ENCODE measurements at regions not wholly inside any gene's neighbourhood (a gene's known extent, or its start where the extent isn't known, plus 50 kb on each side); places are given as distances from the start of the nearest gene placed in this dataset.

GRCh38 chr2:7774481-7774880 lies 857.3 kb downstream of the RNF144A start:
- DNase-seq, result no peak

- no peak for DNase-seq
These were observed 860.5 kb downstream of the RNF144A start for GRCh38 chr2:7777668-7778067.

GRCh38 chr2:7780321-7780720 lies 863.1 kb downstream of the RNF144A start:
- no peak for DNase-seq

GRCh38 chr2:7785700-7786099 lies 868.5 kb downstream of the RNF144A start:
- DNase-seq, result no peak

- no peak for DNase-seq
These were observed 871.5 kb downstream of the RNF144A start for GRCh38 chr2:7788736-7789135.

GRCh38 chr2:7792031-7792651 lies 874.9 kb downstream of the RNF144A start:
- DNase-seq, result no peak

GRCh38 chr2:7795778-7796563 lies 878.8 kb downstream of the RNF144A start:
- no peak for DNase-seq

- DNase-seq, result no peak
These were observed 881.8 kb upstream of the ID2 start for GRCh38 chr2:7800031-7800430.

- no peak for DNase-seq
These were observed 880.6 kb upstream of the ID2 start for GRCh38 chr2:7801212-7801611.

GRCh38 chr2:7803515-7803914 lies 878.3 kb upstream of the ID2 start:
- DNase-seq, result no peak

- no peak for DNase-seq
These were observed 872.2 kb upstream of the ID2 start for GRCh38 chr2:7809640-7810039.

- DNase-seq, result no peak
These were observed 870.8 kb upstream of the ID2 start for GRCh38 chr2:7811073-7811472.

- no peak for DNase-seq
These were observed 869.4 kb upstream of the ID2 start for GRCh38 chr2:7812231-7812995.

- DNase-seq, result no peak
These were observed 868.1 kb upstream of the ID2 start for GRCh38 chr2:7813541-7814292.

GRCh38 chr2:7815726-7816125 lies 866.1 kb upstream of the ID2 start:
- DNase-seq, result no peak

GRCh38 chr2:7816233-7816632 lies 865.6 kb upstream of the ID2 start:
- no peak for DNase-seq

GRCh38 chr2:7816944-7817343 lies 864.9 kb upstream of the ID2 start:
- no peak for DNase-seq

GRCh38 chr2:7819316-7819715 lies 862.5 kb upstream of the ID2 start:
- no peak for DNase-seq

- no peak for DNase-seq
These were observed 862.0 kb upstream of the ID2 start for GRCh38 chr2:7819850-7820249.

GRCh38 chr2:7824211-7824610 lies 857.6 kb upstream of the ID2 start:
- no peak for DNase-seq

GRCh38 chr2:7825591-7826312 lies 856.1 kb upstream of the ID2 start:
- DNase-seq, result peak; percentile 28

GRCh38 chr2:7826656-7827055 lies 855.2 kb upstream of the ID2 start:
- DNase-seq, result peak; percentile 7

GRCh38 chr2:7829241-7829640 lies 852.6 kb upstream of the ID2 start:
- DNase-seq, result no peak
